ENCODE measurements at regions not wholly inside any gene's neighbourhood (a gene's known extent, or its start where the extent isn't known, plus 50 kb on each side); places are given as distances from the start of the nearest gene placed in this dataset.

GRCh38 chr5:86880785-86881492 is 263.2 kb downstream of the COX7C start:
- peak; percentile 74 for DNase-seq

- no peak for DNase-seq
Measured at GRCh38 chr5:86881493-86882090, 263.9 kb downstream of the COX7C start.

- no peak for DNase-seq
Measured at GRCh38 chr5:86884608-86885007, 266.9 kb downstream of the COX7C start.

GRCh38 chr5:86885011-86885410 is 267.3 kb downstream of the COX7C start:
- DNase-seq: no peak

GRCh38 chr5:86885489-86886230 is 267.9 kb downstream of the COX7C start:
- DNase-seq: no peak

GRCh38 chr5:86890375-86890774 is 272.6 kb downstream of the COX7C start:
- DNase-seq: no peak

- DNase-seq: no peak
Measured at GRCh38 chr5:86894056-86894455, 276.3 kb downstream of the COX7C start.

- no peak for DNase-seq
Measured at GRCh38 chr5:86896916-86897315, 279.2 kb downstream of the COX7C start.

GRCh38 chr5:86909418-86910295 is 291.9 kb downstream of the COX7C start:
- DNase-seq: no peak

- no peak for DNase-seq
Measured at GRCh38 chr5:86917117-86917579, 299.4 kb downstream of the COX7C start.

GRCh38 chr5:86918246-86918645 is 300.5 kb downstream of the COX7C start:
- DNase-seq: no peak

- no peak for DNase-seq
Measured at GRCh38 chr5:86926033-86926432, 308.3 kb downstream of the COX7C start.

GRCh38 chr5:86929123-86929766 is 311.5 kb downstream of the COX7C start:
- no peak for DNase-seq

- DNase-seq: no peak
Measured at GRCh38 chr5:86951761-86952160, 315.9 kb upstream of the RASA1 start.

GRCh38 chr5:86964889-86965288 is 302.8 kb upstream of the RASA1 start:
- no peak for DNase-seq

GRCh38 chr5:86968301-86968753 is 299.4 kb upstream of the RASA1 start:
- peak; percentile 5 for DNase-seq

GRCh38 chr5:86970361-86970760 is 297.3 kb upstream of the RASA1 start:
- no peak for DNase-seq

- DNase-seq: no peak
Measured at GRCh38 chr5:86971034-86971571, 296.6 kb upstream of the RASA1 start.

- no peak for DNase-seq
Measured at GRCh38 chr5:86974955-86975354, 292.7 kb upstream of the RASA1 start.

GRCh38 chr5:86977190-86977589 is 290.5 kb upstream of the RASA1 start:
- DNase-seq: no peak

- DNase-seq: no peak
Measured at GRCh38 chr5:86977808-86978207, 289.9 kb upstream of the RASA1 start.

- no peak for DNase-seq
Measured at GRCh38 chr5:86979811-86980411, 287.8 kb upstream of the RASA1 start.

Measured in DMS 273 treated with DMSO at 0.1 percent for 48 hours (cell line).